ENCODE measurements at regions not wholly inside any gene's neighbourhood (a gene's known extent, or its start where the extent isn't known, plus 50 kb on each side); places are given as distances from the start of the nearest gene placed in this dataset.

- Histone ChIP-seq H3K9me1 (ENCODE audit: control insufficient read depth, insufficient read depth, low read length) (no peaks in the 10 kb centered on the region), H2AFZ (ENCODE audit: low read depth, low read length) (no peak overlapping the region), H3K79me2 (ENCODE audit: control insufficient read depth, insufficient read depth, low read length) (no peaks in the 10 kb centered on the region), H4K20me1 (replicated peaks; ENCODE audit: control insufficient read depth, insufficient read depth, low read length) (no peaks in the 10 kb centered on the region), H3K27ac (ENCODE audit: extremely low read depth, low read depth, low read length) (no peak overlapping the region), H3K27me3 (ENCODE audit: control insufficient read depth in 2 of 2, insufficient read depth in 2 of 2, low read length in 2 of 2) (no peaks in the 10 kb centered on the region), H3K4me3 (no peak overlapping the region), H3K4me1 (replicated peaks in 1 of 2; ENCODE audit: control insufficient read depth in 2 of 2, insufficient read depth in 2 of 2, low read length in 2 of 2) (no peaks in the 10 kb centered on the region), H3K36me3 (ENCODE audit: control insufficient read depth, insufficient read depth, low read length) (no peaks in the 10 kb centered on the region), H3K9ac (ENCODE audit: insufficient read depth in 1 of 2, low read depth in 2 of 2, low read length in 2 of 2) (no peak overlapping the region), H3K4me2 (ENCODE audit: insufficient read depth, low read length) (no peak overlapping the region), H3K9me3 (replicated peaks; ENCODE audit: control insufficient read depth, insufficient read depth, low read depth, low read length) (no peaks in the 10 kb centered on the region)
- BruUV-seq (replicated peaks) = no TSS peak
- no peak for ATAC-seq
- POLR2A ChIA-PET = no interaction called here
- CTCF ChIA-PET (ENCODE audit: low intra/inter-chr PET ratio) = no interaction called here
- intact Hi-C loops (cut with micrococcal nuclease) = loop anchor here (10.0 kb wide), 2 partner anchors 215 to 1645 kb away; no protein-coding TSS in a partner anchor
- no peak for FAIRE-seq
- WGBS (ENCODE audit: insufficient coverage, low coverage, missing lambda C conversion rate) = under 1% methylated on average over 6 of the region's 6 CpGs
- in situ Hi-C loops (cut with MboI) = no loop called here
- no peak for DNase-seq (ENCODE audit: extremely low read depth in 1 of 4, low spot score in 3 of 4)
- TF ChIP-seq ZNF699 (CRISPR knock-in tag; IDR thresholded peaks at IDR 0.05; ENCODE audit: insufficient replicate concordance) (no peak), RERE (CRISPR knock-in tag; IDR thresholded peaks at IDR 0.05; ENCODE audit: borderline replicate concordance) (no peak), ZNF639 (CRISPR knock-in tag; conservative IDR thresholded peaks at IDR 0.05 in 1 of 2, IDR thresholded peaks at IDR 0.05 in 1 of 2) (no peak), ZBED1 (IDR thresholded peaks at IDR 0.05) (no peak), NFE2L1 (tag; IDR thresholded peaks at IDR 0.05; ENCODE audit: borderline replicate concordance, low read depth) (no peak), HSF4 (CRISPR knock-in tag; IDR thresholded peaks at IDR 0.05; ENCODE audit: borderline replicate concordance) (no peak), CTBP1 (IDR thresholded peaks at IDR 0.05; ENCODE audit: borderline replicate concordance) (no peak), HEY1 (CRISPR knock-in tag; IDR thresholded peaks at IDR 0.05; ENCODE audit: borderline replicate concordance) (no peak), SRF (CRISPR knock-in tag; IDR thresholded peaks at IDR 0.05) (no peak), HNRNPH1 (optimal IDR thresholded peaks at IDR 0.05; ENCODE audit: low read depth, low read length) (no peak), ZNF785 (CRISPR knock-in tag; IDR thresholded peaks at IDR 0.05) (no peak), ZFPM2 (CRISPR knock-in tag; IDR thresholded peaks at IDR 0.05) (no peak), BRD4 (IDR thresholded peaks at IDR 0.05) (no peak), MTA2 (IDR thresholded peaks at IDR 0.05; ENCODE audit: low read depth) (no peak)
- TF ChIP-seq, protein P1, sequence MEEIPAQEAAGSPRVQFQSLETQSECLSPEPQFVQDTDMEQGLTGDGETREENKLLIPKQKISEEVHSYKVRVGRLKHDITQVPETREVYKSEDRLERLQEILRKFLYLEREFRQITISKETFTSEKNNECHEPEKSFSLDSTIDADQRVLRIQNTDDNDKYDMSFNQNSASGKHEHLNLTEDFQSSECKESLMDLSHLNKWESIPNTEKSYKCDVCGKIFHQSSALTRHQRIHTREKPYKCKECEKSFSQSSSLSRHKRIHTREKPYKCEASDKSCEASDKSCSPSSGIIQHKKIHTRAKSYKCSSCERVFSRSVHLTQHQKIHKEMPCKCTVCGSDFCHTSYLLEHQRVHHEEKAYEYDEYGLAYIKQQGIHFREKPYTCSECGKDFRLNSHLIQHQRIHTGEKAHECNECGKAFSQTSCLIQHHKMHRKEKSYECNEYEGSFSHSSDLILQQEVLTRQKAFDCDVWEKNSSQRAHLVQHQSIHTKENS (CRISPR knock-in tag; IDR thresholded peaks at IDR 0.05) = no peak
Measured at GRCh38 chr4:111639876-111640275, 505.4 kb upstream of the FAM241A start.
